ENCODE measurements at regions not wholly inside any gene's neighbourhood (a gene's known extent, or its start where the extent isn't known, plus 50 kb on each side); places are given as distances from the start of the nearest gene placed in this dataset.

GRCh38 chr18:37902344-37902743 is 336.7 kb upstream of the CELF4 start:
- H3K4me1 ChIP-seq (ENCODE audit: control insufficient read depth in 4 of 4, insufficient read depth in 4 of 4, low read length in 3 of 4) = no peaks in the 10 kb centered on the region
- DNase-seq (ENCODE audit: low spot score) = no peak
- H3K4me3 ChIP-seq (ENCODE audit: low read depth in 1 of 3, low read length in 3 of 3) = no peak overlapping the region
- H3K9ac ChIP-seq (ENCODE audit: low read depth in 1 of 2, low read length in 2 of 2) = no peak overlapping the region
- H3K9me3 ChIP-seq (ENCODE audit: control insufficient read depth in 4 of 4, low read length in 3 of 4) = no peaks in the 10 kb centered on the region
- no peak overlapping the region for H3K27ac ChIP-seq (ENCODE audit: low read depth in 1 of 2, low read length in 2 of 2)
- 79% methylated on average over 2 of the region's 2 CpGs for WGBS
- H3K27me3 ChIP-seq (ENCODE audit: control insufficient read depth in 4 of 4, insufficient read depth in 4 of 4, low read length in 3 of 4) = peaks cover 0 to 2% (median 0%) of the 10 kb centered on the region in 4 donors
- TF ChIP-seq SP1 (IDR thresholded peaks at IDR 0.05) (no peak), YY1 (IDR thresholded peaks at IDR 0.05) (no peak), JUND (IDR thresholded peaks at IDR 0.05) (no peak), TAF1 (conservative IDR thresholded peaks at IDR 0.05) (no peak), GABPA (IDR thresholded peaks at IDR 0.05 in 1 of 2, conservative IDR thresholded peaks at IDR 0.05 in 1 of 2) (no peak), MAX (IDR thresholded peaks at IDR 0.05) (no peak)
- H3K36me3 ChIP-seq (ENCODE audit: control insufficient read depth in 4 of 4, insufficient read depth in 3 of 4, low read depth in 1 of 4, low read length in 3 of 4) = no peaks in the 10 kb centered on the region

GRCh38 chr18:37900326-37900725 is 334.7 kb upstream of the CELF4 start:
- 47% methylated on average over 2 of the region's 2 CpGs for WGBS
- Histone ChIP-seq H3K4me1 (ENCODE audit: control insufficient read depth in 4 of 4, insufficient read depth in 4 of 4, low read length in 3 of 4) (no peaks in the 10 kb centered on the region), H3K9ac (ENCODE audit: low read depth in 1 of 2, low read length in 2 of 2) (no peak overlapping the region), H3K27ac (ENCODE audit: low read depth in 1 of 2, low read length in 2 of 2) (no peak overlapping the region), H3K27me3 (ENCODE audit: control insufficient read depth in 4 of 4, insufficient read depth in 4 of 4, low read length in 3 of 4) (peaks cover 0 to 2% (median 0%) of the 10 kb centered on the region in 4 donors), H3K4me3 (ENCODE audit: low read depth in 1 of 3, low read length in 3 of 3) (no peak overlapping the region), H3K9me3 (ENCODE audit: control insufficient read depth in 4 of 4, low read length in 3 of 4) (no peaks in the 10 kb centered on the region), H3K36me3 (ENCODE audit: control insufficient read depth in 4 of 4, insufficient read depth in 3 of 4, low read depth in 1 of 4, low read length in 3 of 4) (no peaks in the 10 kb centered on the region)
- TF ChIP-seq FOXA1 (IDR thresholded peaks at IDR 0.05) (no peak), GABPA (IDR thresholded peaks at IDR 0.05 in 1 of 2, conservative IDR thresholded peaks at IDR 0.05 in 1 of 2) (no peak)
- no peak for DNase-seq (ENCODE audit: low spot score)

- Histone ChIP-seq H3K27me3 (ENCODE audit: control insufficient read depth in 4 of 4, insufficient read depth in 4 of 4, low read length in 3 of 4) (no peaks in the 10 kb centered on the region), H3K4me3 (ENCODE audit: low read depth in 1 of 3, low read length in 3 of 3) (no peak overlapping the region), H3K36me3 (ENCODE audit: control insufficient read depth in 4 of 4, insufficient read depth in 3 of 4, low read depth in 1 of 4, low read length in 3 of 4) (no peaks in the 10 kb centered on the region), H3K9ac (ENCODE audit: low read depth in 1 of 2, low read length in 2 of 2) (no peak overlapping the region), H3K4me1 (ENCODE audit: control insufficient read depth in 4 of 4, insufficient read depth in 4 of 4, low read length in 3 of 4) (no peaks in the 10 kb centered on the region), H3K27ac (ENCODE audit: low read depth in 1 of 2, low read length in 2 of 2) (no peak overlapping the region), H3K9me3 (ENCODE audit: control insufficient read depth in 4 of 4, low read length in 3 of 4) (peaks cover 0 to 2% (median under 1%) of the 10 kb centered on the region in 4 donors)
- DNase-seq (ENCODE audit: low spot score) = no peak
- TF ChIP-seq JUND (IDR thresholded peaks at IDR 0.05) (no peak), ATF3 (IDR thresholded peaks at IDR 0.05) (no peak), ZBTB33 (IDR thresholded peaks at IDR 0.05) (no peak), REST (IDR thresholded peaks at IDR 0.05) (no peak), FOXA1 (IDR thresholded peaks at IDR 0.05) (no peak), EGR1 (IDR thresholded peaks at IDR 0.05; ENCODE audit: low read depth in 2 of 2) (no peak), MAX (IDR thresholded peaks at IDR 0.05) (no peak), CTCF (IDR thresholded peaks at IDR 0.05; ENCODE audit: low read depth, low read length, missing input control) (no peak), RAD21 (IDR thresholded peaks at IDR 0.05) (no peak), GABPA (IDR thresholded peaks at IDR 0.05 in 1 of 2, conservative IDR thresholded peaks at IDR 0.05 in 1 of 2) (no peak), FOXA2 (IDR thresholded peaks at IDR 0.05) (no peak), YY1 (IDR thresholded peaks at IDR 0.05) (no peak), TAF1 (conservative IDR thresholded peaks at IDR 0.05) (no peak), RXRA (IDR thresholded peaks at IDR 0.05) (no peak), NR2F2 (IDR thresholded peaks at IDR 0.05) (no peak)
- 64% methylated on average over 5 of the region's 5 CpGs for WGBS
Measured at GRCh38 chr18:37889963-37890362, 324.4 kb upstream of the CELF4 start.

Measured in liver (tissue), 8 donors.